Panc1 (cell line): ENCODE measurements at regions not wholly inside any gene's neighbourhood (a gene's known extent, or its start where the extent isn't known, plus 50 kb on each side); places are given as distances from the start of the nearest gene placed in this dataset.

ENCODE experiments used
- ATAC-seq: fragments of 200-7000 bp; cut with Tn5 transposase; 2 replicates; pipeline ENCODE4 v1.9.1; 2020; ENCODE audit warnings: mild to moderate bottlenecking, moderate library complexity
- BruUV-seq: library from RNA; stranded (reverse); fragments of 400-500 nt; replicated peaks from 2 replicates; lab custom pipeline; 2021; lab: Mats Ljungman, UMichigan
- CTCF ChIA-PET: fragments of 300-600 bp; sonication (Branson Sonifier 250); formaldehyde crosslinking; loops from one replicate; lab custom pipeline; 2022; ENCODE audit warnings: antibody characterized with exemption; lab: Charles Lee
- POLR2A ChIA-PET: fragments of 300-600 bp; sonication (Branson Sonifier 250); formaldehyde crosslinking; loops from one replicate; lab custom pipeline; 2022; ENCODE audit warnings: antibody characterized with exemption; lab: Charles Lee
- DNase-seq: peaks from one replicate; pipeline ENCODE4 v3.0.0-alpha.2; 2010; ENCODE audit warnings: low read depth, low spot score
- H3K27ac ChIP-seq: 2 replicates; pipeline ENCODE4 v1.5.1; 2011; ENCODE audit warnings: mild to moderate bottlenecking, low read length, inconsistent platforms
- H3K27me3 ChIP-seq: fragments of 200-500 bp; sonication (Bioruptor generic); 2 replicates; pipeline ENCODE4 v1.6.0; 2014; ENCODE audit warnings: low read length, inconsistent platforms; ENCODE audit not compliant: control insufficient read depth, insufficient read depth
- H3K36me3 ChIP-seq: fragments of 200-500 bp; sonication (Bioruptor generic); 2 replicates; pipeline ENCODE4 v1.5.1; 2014; ENCODE audit warnings: inconsistent platforms, mild to moderate bottlenecking, low read length, moderate library complexity; ENCODE audit not compliant: control insufficient read depth, insufficient read depth
- H3K4me1 ChIP-seq: 2 replicates; pipeline ENCODE4 v1.5.1; 2011; ENCODE audit warnings: inconsistent platforms, mild to moderate bottlenecking, low read length, moderate library complexity; ENCODE audit not compliant: control insufficient read depth, insufficient read depth
- H3K4me3 ChIP-seq, 2 experiments: 2 replicates each; pipeline ENCODE4 v1.5.1; 2011 to 2012; ENCODE audit warnings: low read depth in 2 of 2, low read length in 2 of 2, mild to moderate bottlenecking in 2 of 2, inconsistent platforms in 1 of 2, moderate library complexity in 1 of 2
- H3K9me3 ChIP-seq: fragments of 200-500 bp; sonication (Bioruptor generic); 2 replicates; pipeline ENCODE4 v1.5.1; 2014; ENCODE audit warnings: low read depth, mild to moderate bottlenecking, inconsistent platforms, low read length, moderate library complexity; ENCODE audit not compliant: control insufficient read depth, insufficient read depth
- POLR2AphosphoS5 ChIP-seq: IDR thresholded peaks from 2 replicates; pipeline ENCODE4 v1.6.1; 2012; ENCODE audit warnings: mild to moderate bottlenecking, low read depth, low read length, moderate library complexity
- SIN3A ChIP-seq: IDR thresholded peaks from 2 replicates; pipeline ENCODE4 v1.6.1; 2012; ENCODE audit warnings: low read depth, mild to moderate bottlenecking, low read length, moderate library complexity, borderline replicate concordance; ENCODE audit not compliant: insufficient read depth
- TCF7L2 ChIP-seq: IDR thresholded peaks from 2 replicates; pipeline ENCODE4 v1.6.1; 2011; ENCODE audit warnings: mild to moderate bottlenecking, low read depth, low read length, inconsistent platforms
- in situ Hi-C: cut with HindIII; loops from 2 replicates; pipeline ENCODE4 v1.10.0; 2016; ENCODE audit warnings: low sequenced_read_pairs, low pct_unique_long_range_greater_than_20kb
- intact Hi-C: fragments of 100-400 bp; cut with micrococcal nuclease; formaldehyde crosslinking; loops from one replicate; pipeline ENCODE4 v1.10.0; 2022; ENCODE audit not compliant: unreplicated experiment
- TF ChIP-seq, protein P1 (sequence below): fragments of 450-650 bp; IDR thresholded peaks from 2 replicates; pipeline ENCODE4 v1.5.1; 2017; ENCODE audit warnings: mild to moderate bottlenecking
- TF ChIP-seq, protein P2 (sequence below), 2 experiments: IDR thresholded peaks; 2 replicates each; pipeline ENCODE4 v1.6.1; 2011 to 2012; ENCODE audit warnings: low read depth in 2 of 2, control low read depth in 1 of 2, low read length in 1 of 2, mild to moderate bottlenecking in 1 of 2, moderate library complexity in 1 of 2; ENCODE audit not compliant: insufficient read depth in 1 of 2

DNA sequence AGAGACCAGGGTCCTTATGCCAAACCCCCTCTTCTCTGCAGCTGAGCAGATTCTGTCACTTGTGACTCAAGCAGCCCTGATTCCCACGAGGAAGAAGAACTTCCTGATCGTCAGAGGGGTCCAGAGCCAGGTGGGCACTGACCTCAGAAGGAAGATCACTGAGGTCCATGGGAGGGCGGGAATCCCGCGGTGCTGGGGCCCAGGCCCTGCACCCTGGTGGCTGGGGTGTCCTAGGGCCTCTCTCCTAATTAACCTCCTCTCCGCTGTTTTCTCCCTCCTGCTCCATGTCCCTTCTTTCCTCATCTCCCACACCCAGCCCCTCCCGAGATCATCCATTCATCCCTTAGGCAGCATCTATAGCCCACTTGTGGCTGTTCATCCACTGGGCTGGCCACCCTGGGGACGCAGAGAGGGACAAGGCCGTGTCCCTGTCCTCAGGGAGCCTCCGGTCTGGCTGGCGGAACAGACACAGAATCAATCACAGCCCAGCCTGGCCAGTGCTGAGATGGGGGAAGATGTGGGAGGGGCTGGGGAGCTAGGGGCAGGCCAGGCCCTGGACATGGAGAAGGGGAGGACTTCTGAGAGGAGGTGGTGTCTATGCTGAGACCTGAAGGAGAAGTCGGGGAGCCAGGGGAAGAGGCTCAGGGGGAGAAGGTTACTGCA, 638.3 kb downstream of the MATN1 start:
- DNase-seq: no peak
- BruUV-seq: no TSS peak
- TF ChIP-seq, protein P1, sequence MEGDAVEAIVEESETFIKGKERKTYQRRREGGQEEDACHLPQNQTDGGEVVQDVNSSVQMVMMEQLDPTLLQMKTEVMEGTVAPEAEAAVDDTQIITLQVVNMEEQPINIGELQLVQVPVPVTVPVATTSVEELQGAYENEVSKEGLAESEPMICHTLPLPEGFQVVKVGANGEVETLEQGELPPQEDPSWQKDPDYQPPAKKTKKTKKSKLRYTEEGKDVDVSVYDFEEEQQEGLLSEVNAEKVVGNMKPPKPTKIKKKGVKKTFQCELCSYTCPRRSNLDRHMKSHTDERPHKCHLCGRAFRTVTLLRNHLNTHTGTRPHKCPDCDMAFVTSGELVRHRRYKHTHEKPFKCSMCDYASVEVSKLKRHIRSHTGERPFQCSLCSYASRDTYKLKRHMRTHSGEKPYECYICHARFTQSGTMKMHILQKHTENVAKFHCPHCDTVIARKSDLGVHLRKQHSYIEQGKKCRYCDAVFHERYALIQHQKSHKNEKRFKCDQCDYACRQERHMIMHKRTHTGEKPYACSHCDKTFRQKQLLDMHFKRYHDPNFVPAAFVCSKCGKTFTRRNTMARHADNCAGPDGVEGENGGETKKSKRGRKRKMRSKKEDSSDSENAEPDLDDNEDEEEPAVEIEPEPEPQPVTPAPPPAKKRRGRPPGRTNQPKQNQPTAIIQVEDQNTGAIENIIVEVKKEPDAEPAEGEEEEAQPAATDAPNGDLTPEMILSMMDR: no peak
- TF ChIP-seq, protein P2, sequence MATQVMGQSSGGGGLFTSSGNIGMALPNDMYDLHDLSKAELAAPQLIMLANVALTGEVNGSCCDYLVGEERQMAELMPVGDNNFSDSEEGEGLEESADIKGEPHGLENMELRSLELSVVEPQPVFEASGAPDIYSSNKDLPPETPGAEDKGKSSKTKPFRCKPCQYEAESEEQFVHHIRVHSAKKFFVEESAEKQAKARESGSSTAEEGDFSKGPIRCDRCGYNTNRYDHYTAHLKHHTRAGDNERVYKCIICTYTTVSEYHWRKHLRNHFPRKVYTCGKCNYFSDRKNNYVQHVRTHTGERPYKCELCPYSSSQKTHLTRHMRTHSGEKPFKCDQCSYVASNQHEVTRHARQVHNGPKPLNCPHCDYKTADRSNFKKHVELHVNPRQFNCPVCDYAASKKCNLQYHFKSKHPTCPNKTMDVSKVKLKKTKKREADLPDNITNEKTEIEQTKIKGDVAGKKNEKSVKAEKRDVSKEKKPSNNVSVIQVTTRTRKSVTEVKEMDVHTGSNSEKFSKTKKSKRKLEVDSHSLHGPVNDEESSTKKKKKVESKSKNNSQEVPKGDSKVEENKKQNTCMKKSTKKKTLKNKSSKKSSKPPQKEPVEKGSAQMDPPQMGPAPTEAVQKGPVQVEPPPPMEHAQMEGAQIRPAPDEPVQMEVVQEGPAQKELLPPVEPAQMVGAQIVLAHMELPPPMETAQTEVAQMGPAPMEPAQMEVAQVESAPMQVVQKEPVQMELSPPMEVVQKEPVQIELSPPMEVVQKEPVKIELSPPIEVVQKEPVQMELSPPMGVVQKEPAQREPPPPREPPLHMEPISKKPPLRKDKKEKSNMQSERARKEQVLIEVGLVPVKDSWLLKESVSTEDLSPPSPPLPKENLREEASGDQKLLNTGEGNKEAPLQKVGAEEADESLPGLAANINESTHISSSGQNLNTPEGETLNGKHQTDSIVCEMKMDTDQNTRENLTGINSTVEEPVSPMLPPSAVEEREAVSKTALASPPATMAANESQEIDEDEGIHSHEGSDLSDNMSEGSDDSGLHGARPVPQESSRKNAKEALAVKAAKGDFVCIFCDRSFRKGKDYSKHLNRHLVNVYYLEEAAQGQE (IDR thresholded peaks at IDR 0.05; ENCODE audit: insufficient read depth in 1 of 2, low read depth in 2 of 2, low read length in 1 of 2): no peak
- TF ChIP-seq TCF7L2 (no peak), POLR2AphosphoS5 (no peak), SIN3A (no peak)
- H3K36me3 ChIP-seq: no peaks in the 10 kb centered on the region
- no peaks in the 10 kb centered on the region for H3K9me3 ChIP-seq
- H3K4me3 ChIP-seq: no peak overlapping the region
- ChIA-PET POLR2A (no interaction called here), CTCF (interaction anchor here (0.6 to 1.2 kb wide), 3 partner anchors 292 to 1315 kb away, joined by 3 to 4 read pairs (median 3); no protein-coding TSS in a partner anchor)
- no peaks in the 10 kb centered on the region for H3K27me3 ChIP-seq
- no peak overlapping the region for H3K27ac ChIP-seq
- intact Hi-C loops: loop anchor here (5.0 to 10.0 kb wide), 4 partner anchors 130 to 710 kb away; no protein-coding TSS in a partner anchor
- peaks cover 19% of the 10 kb centered on the region for H3K4me1 ChIP-seq
- in situ Hi-C loops: no loop called here
- 0 out of 2 replicates have a peak, but pooled peaks have one; percentile 6 for ATAC-seq

DNA sequence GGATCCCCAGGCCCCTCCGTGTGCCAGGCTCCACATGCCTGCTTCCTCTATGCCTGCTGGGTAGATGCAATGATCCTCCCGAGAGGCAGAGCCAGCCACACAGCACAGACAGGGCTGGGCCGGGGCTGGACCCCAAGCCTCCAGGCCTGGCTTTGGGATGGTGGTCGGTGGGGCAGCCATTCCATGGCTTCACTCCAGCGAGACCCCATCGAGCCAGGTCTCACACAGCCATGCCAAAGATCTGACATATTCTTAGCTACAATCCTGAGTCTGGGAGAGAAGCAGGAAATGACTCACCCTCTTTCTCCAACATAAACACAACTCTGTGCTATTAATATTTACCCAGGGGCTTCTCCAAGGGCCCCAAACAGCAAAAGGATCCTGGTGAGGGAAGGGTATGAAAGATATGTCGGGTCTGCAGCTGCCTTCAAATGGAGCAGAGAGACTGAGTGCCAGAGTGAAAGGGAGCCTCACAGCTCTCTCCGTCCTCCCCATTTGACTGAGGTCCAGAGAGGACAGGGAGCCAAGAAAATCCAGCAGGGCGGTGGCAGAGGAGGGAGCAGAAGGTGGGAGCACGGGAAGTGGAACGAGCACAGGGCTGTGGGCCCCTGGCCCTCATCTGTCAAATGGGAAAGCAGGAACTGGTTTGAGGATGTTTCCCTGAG, 639.5 kb downstream of the MATN1 start:
- peaks cover 19% of the 10 kb centered on the region for H3K4me1 ChIP-seq
- ATAC-seq: peak; percentile 65
- DNase-seq: peak; percentile 32
- H3K36me3 ChIP-seq: no peaks in the 10 kb centered on the region
- no peaks in the 10 kb centered on the region for H3K9me3 ChIP-seq
- in situ Hi-C loops (no loop called here), intact Hi-C loops (loop anchor here (10.0 kb wide), 2 partner anchors 129 to 709 kb away; no protein-coding TSS in a partner anchor)
- H3K4me3 ChIP-seq: no peak overlapping the region
- BruUV-seq: no TSS peak
- POLR2A ChIA-PET: no interaction called here
- H3K27me3 ChIP-seq: no peaks in the 10 kb centered on the region
- H3K27ac ChIP-seq: peak overlapping the region; percentile 73
- TF ChIP-seq, protein P1: no peak
- TF ChIP-seq TCF7L2: no peak
- no peak for TF ChIP-seq SIN3A
- TF ChIP-seq, protein P2 (IDR thresholded peaks at IDR 0.05; ENCODE audit: insufficient read depth in 1 of 2, low read depth in 2 of 2, low read length in 1 of 2): no peak
- no peak for TF ChIP-seq POLR2AphosphoS5
- CTCF ChIA-PET: no interaction called here
